ENCODE measurements at regions not wholly inside any gene's neighbourhood (a gene's known extent, or its start where the extent isn't known, plus 50 kb on each side); places are given as distances from the start of the nearest gene placed in this dataset.

DNA sequence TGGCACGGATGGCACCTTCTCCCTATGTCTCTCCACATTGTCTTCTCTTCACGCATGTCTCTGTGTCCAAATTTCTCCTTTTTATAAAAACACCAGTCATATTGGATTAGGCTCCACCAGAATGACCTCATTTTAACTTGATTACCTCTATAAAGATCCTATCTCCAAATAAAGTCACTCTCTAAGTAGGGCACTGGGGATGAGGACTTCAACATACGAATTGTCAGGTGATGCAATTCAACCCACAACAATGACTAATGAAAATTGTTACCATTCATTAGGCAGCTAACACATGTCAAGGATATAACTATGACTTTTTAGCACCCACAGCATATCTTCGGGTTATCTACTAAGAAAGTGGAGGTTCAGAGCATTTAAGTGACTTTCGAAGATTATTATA, 55.5 kb upstream of the USP47 start:
- ATAC-seq (ENCODE audit: low read depth) (no peak), DNase-seq (ENCODE audit: low spot score) (no peak)
- no peak overlapping the region for H3K4me3 ChIP-seq (ENCODE audit: severe bottlenecking)
- no peaks in the 10 kb centered on the region for H3K36me3 ChIP-seq (ENCODE audit: low read depth)
- no peaks in the 10 kb centered on the region for H3K9me3 ChIP-seq (ENCODE audit: severe bottlenecking)
- TF ChIP-seq, protein P1, sequence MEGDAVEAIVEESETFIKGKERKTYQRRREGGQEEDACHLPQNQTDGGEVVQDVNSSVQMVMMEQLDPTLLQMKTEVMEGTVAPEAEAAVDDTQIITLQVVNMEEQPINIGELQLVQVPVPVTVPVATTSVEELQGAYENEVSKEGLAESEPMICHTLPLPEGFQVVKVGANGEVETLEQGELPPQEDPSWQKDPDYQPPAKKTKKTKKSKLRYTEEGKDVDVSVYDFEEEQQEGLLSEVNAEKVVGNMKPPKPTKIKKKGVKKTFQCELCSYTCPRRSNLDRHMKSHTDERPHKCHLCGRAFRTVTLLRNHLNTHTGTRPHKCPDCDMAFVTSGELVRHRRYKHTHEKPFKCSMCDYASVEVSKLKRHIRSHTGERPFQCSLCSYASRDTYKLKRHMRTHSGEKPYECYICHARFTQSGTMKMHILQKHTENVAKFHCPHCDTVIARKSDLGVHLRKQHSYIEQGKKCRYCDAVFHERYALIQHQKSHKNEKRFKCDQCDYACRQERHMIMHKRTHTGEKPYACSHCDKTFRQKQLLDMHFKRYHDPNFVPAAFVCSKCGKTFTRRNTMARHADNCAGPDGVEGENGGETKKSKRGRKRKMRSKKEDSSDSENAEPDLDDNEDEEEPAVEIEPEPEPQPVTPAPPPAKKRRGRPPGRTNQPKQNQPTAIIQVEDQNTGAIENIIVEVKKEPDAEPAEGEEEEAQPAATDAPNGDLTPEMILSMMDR (IDR thresholded peaks at IDR 0.05; ENCODE audit: poor library complexity, severe bottlenecking): no peak
- no peak overlapping the region for H3K27ac ChIP-seq (ENCODE audit: poor library complexity, severe bottlenecking)
- H3K27me3 ChIP-seq (ENCODE audit: insufficient read depth, poor library complexity, severe bottlenecking): no peaks in the 10 kb centered on the region
- no peaks in the 10 kb centered on the region for H3K4me1 ChIP-seq (ENCODE audit: insufficient read depth, poor library complexity, severe bottlenecking)

- H3K36me3 ChIP-seq (ENCODE audit: low read depth): no peaks in the 10 kb centered on the region
- TF ChIP-seq, protein P1 (IDR thresholded peaks at IDR 0.05; ENCODE audit: poor library complexity, severe bottlenecking): no peak
- no peak for DNase-seq (ENCODE audit: low spot score)
These were observed 59.2 kb upstream of the USP47 start for GRCh38 chr11:11782532-11783110.

DNA sequence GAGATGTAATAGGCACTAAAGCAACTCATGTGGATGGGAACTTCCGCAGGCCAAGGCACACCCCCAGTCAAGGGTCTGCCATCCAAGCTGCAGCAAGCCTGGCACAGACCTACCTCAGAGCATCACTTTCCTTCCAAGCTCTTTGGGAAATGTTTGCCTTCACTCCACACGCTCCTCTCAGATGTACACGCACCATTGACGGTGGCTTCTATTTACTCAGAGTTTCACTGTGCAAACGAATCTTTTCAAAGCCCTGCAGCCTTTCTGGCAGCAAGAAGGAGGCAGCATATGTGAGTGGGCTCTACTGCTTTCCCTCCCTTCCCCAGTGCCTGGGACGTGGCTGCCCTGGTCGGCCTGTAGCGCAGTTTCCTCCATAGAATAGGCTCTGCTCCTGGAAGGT, 60.9 kb upstream of the USP47 start:
- TF ChIP-seq, protein P1 (IDR thresholded peaks at IDR 0.05; ENCODE audit: poor library complexity, severe bottlenecking): no peak
- no peaks in the 10 kb centered on the region for H3K36me3 ChIP-seq (ENCODE audit: low read depth)
- no peak overlapping the region for H3K27ac ChIP-seq (ENCODE audit: poor library complexity, severe bottlenecking)
- no peaks in the 10 kb centered on the region for H3K9me3 ChIP-seq (ENCODE audit: severe bottlenecking)
- H3K4me1 ChIP-seq (ENCODE audit: insufficient read depth, poor library complexity, severe bottlenecking): no peaks in the 10 kb centered on the region
- ATAC-seq (ENCODE audit: low read depth): no peak
- H3K4me3 ChIP-seq (ENCODE audit: severe bottlenecking): no peak overlapping the region
- no peak for DNase-seq (ENCODE audit: low spot score)
- H3K27me3 ChIP-seq (ENCODE audit: insufficient read depth, poor library complexity, severe bottlenecking): peaks cover 4% of the 10 kb centered on the region

More at GRCh38 chr11:11782532-11783110, 59.2 kb upstream of the USP47 start:
- ATAC-seq (ENCODE audit: low read depth): peak; percentile 51; the same call in 1 of the 3 replicates
- no peak overlapping the region for H3K27ac ChIP-seq (ENCODE audit: poor library complexity, severe bottlenecking)
- no peak overlapping the region for H3K4me3 ChIP-seq (ENCODE audit: severe bottlenecking)
- no peaks in the 10 kb centered on the region for H3K4me1 ChIP-seq (ENCODE audit: insufficient read depth, poor library complexity, severe bottlenecking)
- H3K9me3 ChIP-seq (ENCODE audit: severe bottlenecking): no peaks in the 10 kb centered on the region
- H3K27me3 ChIP-seq (ENCODE audit: insufficient read depth, poor library complexity, severe bottlenecking): peaks cover 4% of the 10 kb centered on the region

DNA sequence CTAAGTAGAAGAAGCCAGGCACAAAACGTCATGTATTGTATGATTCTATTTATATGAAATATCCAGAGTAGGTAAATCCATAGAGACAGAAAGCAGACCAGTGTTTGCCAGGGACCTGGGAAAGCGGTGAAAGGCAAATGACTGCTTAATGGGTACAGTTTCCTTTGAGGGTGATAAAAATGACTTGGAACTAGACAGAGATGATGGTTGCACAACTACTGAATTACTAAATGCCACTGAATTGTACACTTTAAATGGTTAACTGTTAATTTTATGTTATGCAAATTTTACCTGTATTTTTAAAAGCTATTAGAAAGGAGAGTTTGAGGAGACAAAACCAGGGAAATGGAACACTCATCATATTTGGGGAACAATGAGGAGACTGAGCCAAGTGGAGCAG, 61.8 kb upstream of the USP47 start:
- H3K27ac ChIP-seq (ENCODE audit: poor library complexity, severe bottlenecking): no peak overlapping the region
- ATAC-seq (ENCODE audit: low read depth) (no peak), DNase-seq (ENCODE audit: low spot score) (no peak)
- no peaks in the 10 kb centered on the region for H3K4me1 ChIP-seq (ENCODE audit: insufficient read depth, poor library complexity, severe bottlenecking)
- H3K9me3 ChIP-seq (ENCODE audit: severe bottlenecking): no peaks in the 10 kb centered on the region
- H3K36me3 ChIP-seq (ENCODE audit: low read depth): no peaks in the 10 kb centered on the region
- H3K27me3 ChIP-seq (ENCODE audit: insufficient read depth, poor library complexity, severe bottlenecking): peaks cover 4% of the 10 kb centered on the region
- TF ChIP-seq, protein P1 (IDR thresholded peaks at IDR 0.05; ENCODE audit: poor library complexity, severe bottlenecking): no peak
- no peak overlapping the region for H3K4me3 ChIP-seq (ENCODE audit: severe bottlenecking)

GRCh38 chr11:11777897-11778296, 63.9 kb upstream of the USP47 start:
- no peak overlapping the region for H3K4me3 ChIP-seq (ENCODE audit: severe bottlenecking)
- ATAC-seq (ENCODE audit: low read depth): no peak

More at GRCh38 chr11:11777897-11778296, 63.9 kb upstream of the USP47 start:
- H3K27ac ChIP-seq (ENCODE audit: poor library complexity, severe bottlenecking): no peak overlapping the region
- no peak for DNase-seq (ENCODE audit: low spot score)
- H3K36me3 ChIP-seq (ENCODE audit: low read depth): no peaks in the 10 kb centered on the region
- peaks cover 4% of the 10 kb centered on the region for H3K27me3 ChIP-seq (ENCODE audit: insufficient read depth, poor library complexity, severe bottlenecking)
- no peaks in the 10 kb centered on the region for H3K4me1 ChIP-seq (ENCODE audit: insufficient read depth, poor library complexity, severe bottlenecking)
- H3K9me3 ChIP-seq (ENCODE audit: severe bottlenecking): no peaks in the 10 kb centered on the region
- TF ChIP-seq, protein P1 (IDR thresholded peaks at IDR 0.05; ENCODE audit: poor library complexity, severe bottlenecking): no peak

Measured in RWPE2 (cell line).